ENCODE measurements at regions not wholly inside any gene's neighbourhood (a gene's known extent, or its start where the extent isn't known, plus 50 kb on each side); places are given as distances from the start of the nearest gene placed in this dataset.

GRCh38 chr14:82113710-82114109 lies 580.1 kb upstream of the SEL1L start:
- H3K9me3 ChIP-seq (ENCODE audit: control insufficient read depth in 2 of 2, low read length in 2 of 2): no peaks in the 10 kb centered on the region

GRCh38 chr14:82116721-82117120 lies 583.1 kb upstream of the SEL1L start:
- no peak overlapping the region for H3K4me3 ChIP-seq (ENCODE audit: low read length in 2 of 2)
- no peaks in the 10 kb centered on the region for H3K36me3 ChIP-seq (ENCODE audit: control insufficient read depth in 2 of 2, insufficient read depth in 2 of 2, low read length in 2 of 2)
- H3K9me3 ChIP-seq (ENCODE audit: control insufficient read depth in 2 of 2, low read length in 2 of 2): no peaks in the 10 kb centered on the region
- no peak overlapping the region for H3K9ac ChIP-seq (ENCODE audit: low read length in 2 of 2)
- no peaks in the 10 kb centered on the region for H3K4me1 ChIP-seq (ENCODE audit: control insufficient read depth, insufficient read depth, low read length)
- no peak overlapping the region for H3K27ac ChIP-seq (ENCODE audit: low read length)
- H3K27me3 ChIP-seq (ENCODE audit: control insufficient read depth in 1 of 2, insufficient read depth in 2 of 2, low read length in 2 of 2): no peaks in the 10 kb centered on the region

More at GRCh38 chr14:82113710-82114109, 580.1 kb upstream of the SEL1L start:
- Histone ChIP-seq H3K27ac (ENCODE audit: low read length) (no peak overlapping the region), H3K4me1 (ENCODE audit: control insufficient read depth, insufficient read depth, low read length) (no peaks in the 10 kb centered on the region), H3K27me3 (ENCODE audit: control insufficient read depth in 1 of 2, insufficient read depth in 2 of 2, low read length in 2 of 2) (no peaks in the 10 kb centered on the region), H3K9ac (ENCODE audit: low read length in 2 of 2) (no peak overlapping the region), H3K36me3 (ENCODE audit: control insufficient read depth in 2 of 2, insufficient read depth in 2 of 2, low read length in 2 of 2) (no peaks in the 10 kb centered on the region), H3K4me3 (ENCODE audit: low read length in 2 of 2) (no peak overlapping the region)

- Histone ChIP-seq H3K27me3 (ENCODE audit: control insufficient read depth in 1 of 2, insufficient read depth in 2 of 2, low read length in 2 of 2) (no peaks in the 10 kb centered on the region), H3K27ac (ENCODE audit: low read length) (no peak overlapping the region), H3K36me3 (ENCODE audit: control insufficient read depth in 2 of 2, insufficient read depth in 2 of 2, low read length in 2 of 2) (no peaks in the 10 kb centered on the region), H3K4me3 (ENCODE audit: low read length in 2 of 2) (no peak overlapping the region), H3K9ac (ENCODE audit: low read length in 2 of 2) (no peak overlapping the region), H3K4me1 (ENCODE audit: control insufficient read depth, insufficient read depth, low read length) (no peaks in the 10 kb centered on the region), H3K9me3 (ENCODE audit: control insufficient read depth in 2 of 2, low read length in 2 of 2) (no peaks in the 10 kb centered on the region)
These were observed 589.0 kb upstream of the SEL1L start for GRCh38 chr14:82122655-82123054.

- no peak overlapping the region for H3K27ac ChIP-seq (ENCODE audit: low read length)
- no peaks in the 10 kb centered on the region for H3K9me3 ChIP-seq (ENCODE audit: control insufficient read depth in 2 of 2, low read length in 2 of 2)
- H3K27me3 ChIP-seq (ENCODE audit: control insufficient read depth in 1 of 2, insufficient read depth in 2 of 2, low read length in 2 of 2): no peaks in the 10 kb centered on the region
- no peaks in the 10 kb centered on the region for H3K4me1 ChIP-seq (ENCODE audit: control insufficient read depth, insufficient read depth, low read length)
- H3K36me3 ChIP-seq (ENCODE audit: control insufficient read depth in 2 of 2, insufficient read depth in 2 of 2, low read length in 2 of 2): no peaks in the 10 kb centered on the region
- H3K9ac ChIP-seq (ENCODE audit: low read length in 2 of 2): no peak overlapping the region
- H3K4me3 ChIP-seq (ENCODE audit: low read length in 2 of 2): no peak overlapping the region
These were observed 590.9 kb upstream of the SEL1L start for GRCh38 chr14:82124511-82124910.

- Histone ChIP-seq H3K4me3 (ENCODE audit: low read length in 2 of 2) (no peak overlapping the region), H3K9me3 (ENCODE audit: control insufficient read depth in 2 of 2, low read length in 2 of 2) (no peaks in the 10 kb centered on the region), H3K9ac (ENCODE audit: low read length in 2 of 2) (no peak overlapping the region), H3K4me1 (ENCODE audit: control insufficient read depth, insufficient read depth, low read length) (no peaks in the 10 kb centered on the region), H3K27ac (ENCODE audit: low read length) (no peak overlapping the region), H3K27me3 (ENCODE audit: control insufficient read depth in 1 of 2, insufficient read depth in 2 of 2, low read length in 2 of 2) (no peaks in the 10 kb centered on the region), H3K36me3 (ENCODE audit: control insufficient read depth in 2 of 2, insufficient read depth in 2 of 2, low read length in 2 of 2) (no peaks in the 10 kb centered on the region)
These were observed 592.4 kb upstream of the SEL1L start for GRCh38 chr14:82126006-82126405.

GRCh38 chr14:82134411-82134810 lies 600.8 kb upstream of the SEL1L start:
- Histone ChIP-seq H3K27me3 (ENCODE audit: control insufficient read depth in 1 of 2, insufficient read depth in 2 of 2, low read length in 2 of 2) (no peaks in the 10 kb centered on the region), H3K4me1 (ENCODE audit: control insufficient read depth, insufficient read depth, low read length) (no peaks in the 10 kb centered on the region), H3K27ac (ENCODE audit: low read length) (no peak overlapping the region), H3K36me3 (ENCODE audit: control insufficient read depth in 2 of 2, insufficient read depth in 2 of 2, low read length in 2 of 2) (no peaks in the 10 kb centered on the region), H3K4me3 (ENCODE audit: low read length in 2 of 2) (no peak overlapping the region), H3K9me3 (ENCODE audit: control insufficient read depth in 2 of 2, low read length in 2 of 2) (peaks cover 2 to 3% of the 10 kb centered on the region in 2 donors), H3K9ac (ENCODE audit: low read length in 2 of 2) (no peak overlapping the region)

- H3K9me3 ChIP-seq (ENCODE audit: control insufficient read depth in 2 of 2, low read length in 2 of 2): peaks cover 2 to 9% of the 10 kb centered on the region in 2 donors
- H3K4me3 ChIP-seq (ENCODE audit: low read length in 2 of 2): no peak overlapping the region
- H3K27ac ChIP-seq (ENCODE audit: low read length): no peak overlapping the region
- no peak overlapping the region for H3K9ac ChIP-seq (ENCODE audit: low read length in 2 of 2)
- H3K36me3 ChIP-seq (ENCODE audit: control insufficient read depth in 2 of 2, insufficient read depth in 2 of 2, low read length in 2 of 2): no peaks in the 10 kb centered on the region
- no peaks in the 10 kb centered on the region for H3K4me1 ChIP-seq (ENCODE audit: control insufficient read depth, insufficient read depth, low read length)
- no peaks in the 10 kb centered on the region for H3K27me3 ChIP-seq (ENCODE audit: control insufficient read depth in 1 of 2, insufficient read depth in 2 of 2, low read length in 2 of 2)
These were observed 604.8 kb upstream of the SEL1L start for GRCh38 chr14:82138431-82138830.

- Histone ChIP-seq H3K36me3 (ENCODE audit: control insufficient read depth in 2 of 2, insufficient read depth in 2 of 2, low read length in 2 of 2) (no peaks in the 10 kb centered on the region), H3K4me1 (ENCODE audit: control insufficient read depth, insufficient read depth, low read length) (no peaks in the 10 kb centered on the region), H3K27me3 (ENCODE audit: control insufficient read depth in 1 of 2, insufficient read depth in 2 of 2, low read length in 2 of 2) (no peaks in the 10 kb centered on the region), H3K4me3 (ENCODE audit: low read length in 2 of 2) (no peak overlapping the region), H3K9me3 (ENCODE audit: control insufficient read depth in 2 of 2, low read length in 2 of 2) (no peaks in the 10 kb centered on the region), H3K27ac (ENCODE audit: low read length) (no peak overlapping the region), H3K9ac (ENCODE audit: low read length in 2 of 2) (no peak overlapping the region)
These were observed 613.2 kb upstream of the SEL1L start for GRCh38 chr14:82146846-82147245.

- Histone ChIP-seq H3K9ac (ENCODE audit: low read length in 2 of 2) (no peak overlapping the region), H3K27me3 (ENCODE audit: control insufficient read depth in 1 of 2, insufficient read depth in 2 of 2, low read length in 2 of 2) (no peaks in the 10 kb centered on the region), H3K9me3 (ENCODE audit: control insufficient read depth in 2 of 2, low read length in 2 of 2) (no peaks in the 10 kb centered on the region), H3K27ac (ENCODE audit: low read length) (no peak overlapping the region), H3K4me3 (ENCODE audit: low read length in 2 of 2) (no peak overlapping the region), H3K4me1 (ENCODE audit: control insufficient read depth, insufficient read depth, low read length) (no peaks in the 10 kb centered on the region), H3K36me3 (ENCODE audit: control insufficient read depth in 2 of 2, insufficient read depth in 2 of 2, low read length in 2 of 2) (no peaks in the 10 kb centered on the region)
These were observed 620.0 kb upstream of the SEL1L start for GRCh38 chr14:82153689-82154088.

GRCh38 chr14:82159624-82160023 lies 626.0 kb upstream of the SEL1L start:
- H3K9me3 ChIP-seq (ENCODE audit: control insufficient read depth in 2 of 2, low read length in 2 of 2): no peaks in the 10 kb centered on the region

GRCh38 chr14:82180139-82180538 lies 646.5 kb upstream of the SEL1L start:
- no peaks in the 10 kb centered on the region for H3K9me3 ChIP-seq (ENCODE audit: control insufficient read depth in 2 of 2, low read length in 2 of 2)
- H3K9ac ChIP-seq (ENCODE audit: low read length in 2 of 2): no peak overlapping the region
- no peak overlapping the region for H3K4me3 ChIP-seq (ENCODE audit: low read length in 2 of 2)
- no peaks in the 10 kb centered on the region for H3K4me1 ChIP-seq (ENCODE audit: control insufficient read depth, insufficient read depth, low read length)
- H3K27me3 ChIP-seq (ENCODE audit: control insufficient read depth in 1 of 2, insufficient read depth in 2 of 2, low read length in 2 of 2): no peaks in the 10 kb centered on the region
- H3K27ac ChIP-seq (ENCODE audit: low read length): no peak overlapping the region
- no peaks in the 10 kb centered on the region for H3K36me3 ChIP-seq (ENCODE audit: control insufficient read depth in 2 of 2, insufficient read depth in 2 of 2, low read length in 2 of 2)

More at GRCh38 chr14:82159624-82160023, 626.0 kb upstream of the SEL1L start:
- H3K4me1 ChIP-seq (ENCODE audit: control insufficient read depth, insufficient read depth, low read length): no peaks in the 10 kb centered on the region
- no peak overlapping the region for H3K4me3 ChIP-seq (ENCODE audit: low read length in 2 of 2)
- H3K27ac ChIP-seq (ENCODE audit: low read length): no peak overlapping the region
- H3K36me3 ChIP-seq (ENCODE audit: control insufficient read depth in 2 of 2, insufficient read depth in 2 of 2, low read length in 2 of 2): no peaks in the 10 kb centered on the region
- H3K9ac ChIP-seq (ENCODE audit: low read length in 2 of 2): no peak overlapping the region
- no peaks in the 10 kb centered on the region for H3K27me3 ChIP-seq (ENCODE audit: control insufficient read depth in 1 of 2, insufficient read depth in 2 of 2, low read length in 2 of 2)
